ENCODE measurements at regions not wholly inside any gene's neighbourhood (a gene's known extent, or its start where the extent isn't known, plus 50 kb on each side); places are given as distances from the start of the nearest gene placed in this dataset.

GRCh38 chr11:80898910-80899309 lies 1458.1 kb upstream of the TENM4 start:
- Histone ChIP-seq H3K27ac (ENCODE audit: insufficient read length, low read depth, low read length) (no peak overlapping the region), H3K9me3 (ENCODE audit: control insufficient read depth, low read depth, low read length) (no peaks in the 10 kb centered on the region), H4K91ac (ENCODE audit: insufficient read length, low read depth, low read length) (no peak overlapping the region), H3T11ph (ENCODE audit: low read length) (no peak overlapping the region), H2BK15ac (ENCODE audit: low read depth, low read length) (no peak overlapping the region), H3K23ac (ENCODE audit: insufficient read length, low read depth, low read length) (no peak overlapping the region), H3K18ac (ENCODE audit: insufficient read length, low read depth, low read length) (no peak overlapping the region), H3K27me3 (ENCODE audit: insufficient read depth, low read length) (no peaks in the 10 kb centered on the region), H3K79me1 (ENCODE audit: insufficient read depth, low read depth, low read length, poor library complexity, severe bottlenecking) (no peaks in the 10 kb centered on the region), H2BK12ac (ENCODE audit: insufficient read length, low read depth, low read length) (no peak overlapping the region), H2BK5ac (ENCODE audit: insufficient read length, low read length) (no peak overlapping the region), H3K4me1 (ENCODE audit: insufficient read depth, low read length) (no peaks in the 10 kb centered on the region), H2BK120ac (ENCODE audit: low read depth, low read length, poor library complexity, severe bottlenecking) (no peak overlapping the region), H3K56ac (ENCODE audit: insufficient read length, low read depth, low read length) (no peak overlapping the region), H2AK5ac (ENCODE audit: insufficient read length, low read length) (no peak overlapping the region), H3K4ac (ENCODE audit: low read depth, low read length) (no peak overlapping the region), H4K8ac (replicated peaks; ENCODE audit: insufficient read length, low read depth, low read length) (no peak overlapping the region), H4K20me1 (ENCODE audit: control insufficient read depth, insufficient read depth, insufficient read length) (no peaks in the 10 kb centered on the region), H3K9ac (ENCODE audit: extremely low read depth, insufficient read length, low read length) (no peak overlapping the region), H3K4me2 (ENCODE audit: insufficient read depth, insufficient read length, low read length) (no peak overlapping the region), H3K23me2 (ENCODE audit: insufficient read length, low read depth, low read length, poor library complexity, severe bottlenecking) (no peaks in the 10 kb centered on the region), H2BK20ac (ENCODE audit: low read depth, low read length, poor library complexity, severe bottlenecking) (no peak overlapping the region), H3K14ac (ENCODE audit: insufficient read depth, low read length) (no peak overlapping the region), H2AFZ (ENCODE audit: low read length) (no peak overlapping the region), H3K79me2 (ENCODE audit: insufficient read depth, low read length) (no peaks in the 10 kb centered on the region), H4K5ac (ENCODE audit: insufficient read length, low read depth, low read length) (no peak overlapping the region)
- Mint-ChIP-seq H3K27me3 (ENCODE audit: low read depth) (no peaks in the 10 kb centered on the region), H3K9me3 (peaks cover 4 to 12% of the 10 kb centered on the region in 2 experiments; a peak in 3 of 5 replicates), H3K36me3 (ENCODE audit: insufficient read depth in 1 of 3, low read depth in 3 of 3) (peaks cover 0 to 8% (median 0%) of the 10 kb centered on the region in 3 experiments; a peak in 2 of 7 replicates), H3K4me3 (no peak overlapping the region), H3K27ac (no peak overlapping the region), H3K4me1 (peaks cover 0 to 1% of the 10 kb centered on the region in 2 experiments; a peak in 2 of 4 replicates)
- TF ChIP-seq CTCF (conservative IDR thresholded peaks at IDR 0.05): no peak
- WGBS (ENCODE audit: extremely low coverage, insufficient read length, low lambda C conversion rate): no CpG with 5 or more reads among the region's 4 CpGs
- no peak for DNase-seq

Measured in H9 (cell line).